GM19468 (cell line): ENCODE measurements at regions not wholly inside any gene's neighbourhood (a gene's known extent, or its start where the extent isn't known, plus 50 kb on each side); places are given as distances from the start of the nearest gene placed in this dataset.
A peak's percentile ranks its signal among the peaks of the same experiment; 100 is the strongest.
"Not testable (repeated sequence)": the region's sequence is repeated elsewhere in the genome, so short reads cannot be mapped to it uniquely, and the experiment has no call there.

ENCODE experiments used
- ATAC-seq: cut with Tn5 transposase; IDR thresholded peaks from one replicate; pipeline ENCODE4 v1.9.1; 2021; ENCODE audit warnings: mild to moderate bottlenecking, moderate library complexity, moderate number of reproducible peaks; ENCODE audit not compliant: unreplicated experiment; ENCODE audit errors: extremely low read depth

GRCh38 chr9:22508354-22508753 lies 61.7 kb downstream of the DMRTA1 start:
- not testable (repeated sequence) for ATAC-seq

- ATAC-seq, result no peak
Measured at GRCh38 chr9:22508790-22509189, 62.2 kb downstream of the DMRTA1 start.

- peak; percentile 69 for ATAC-seq
Measured at GRCh38 chr9:22512495-22512894, 65.9 kb downstream of the DMRTA1 start.

GRCh38 chr9:22514871-22515270 lies 68.2 kb downstream of the DMRTA1 start:
- no peak for ATAC-seq

- no peak for ATAC-seq
Measured at GRCh38 chr9:22522206-22522740, 75.6 kb downstream of the DMRTA1 start.

- ATAC-seq, result no peak
Measured at GRCh38 chr9:22528485-22528884, 81.9 kb downstream of the DMRTA1 start.

GRCh38 chr9:22529426-22530199 lies 83.0 kb downstream of the DMRTA1 start:
- ATAC-seq, result no peak

GRCh38 chr9:22535780-22536179 lies 89.2 kb downstream of the DMRTA1 start:
- no peak for ATAC-seq

- ATAC-seq, result no peak
Measured at GRCh38 chr9:22537721-22538120, 91.1 kb downstream of the DMRTA1 start.

GRCh38 chr9:22548625-22549024 lies 102.0 kb downstream of the DMRTA1 start:
- ATAC-seq, result no peak

GRCh38 chr9:22574740-22575139 lies 128.1 kb downstream of the DMRTA1 start:
- ATAC-seq, result no peak

GRCh38 chr9:22580788-22581187 lies 134.2 kb downstream of the DMRTA1 start:
- no peak for ATAC-seq

- no peak for ATAC-seq
Measured at GRCh38 chr9:22582221-22582620, 135.6 kb downstream of the DMRTA1 start.

- ATAC-seq, result no peak
Measured at GRCh38 chr9:22588918-22589317, 142.3 kb downstream of the DMRTA1 start.

GRCh38 chr9:22590336-22591033 lies 143.9 kb downstream of the DMRTA1 start:
- ATAC-seq, result no peak

GRCh38 chr9:22595805-22596204 lies 149.2 kb downstream of the DMRTA1 start:
- ATAC-seq, result no peak

- ATAC-seq, result no peak
Measured at GRCh38 chr9:22617156-22617555, 170.5 kb downstream of the DMRTA1 start.

GRCh38 chr9:22622815-22623214 lies 176.2 kb downstream of the DMRTA1 start:
- ATAC-seq, result no peak

GRCh38 chr9:22623236-22623635 lies 176.6 kb downstream of the DMRTA1 start:
- no peak for ATAC-seq

GRCh38 chr9:22625540-22625939 lies 178.9 kb downstream of the DMRTA1 start:
- ATAC-seq, result no peak

GRCh38 chr9:22643541-22643940 lies 196.9 kb downstream of the DMRTA1 start:
- no peak for ATAC-seq
